Neural progenitor cell (in vitro differentiated cells): ENCODE measurements at regions not wholly inside any gene's neighbourhood (a gene's known extent, or its start where the extent isn't known, plus 50 kb on each side); places are given as distances from the start of the nearest gene placed in this dataset.

Experiments used
- DNase-seq: peaks from one replicate; pipeline ENCODE4 v3.0.0-alpha.2; 2016; ENCODE audit warnings: low spot score
- H2AFZ ChIP-seq: fragments of 200-600 bp; sonication (generic); replicated peaks from 2 replicates; pipeline ENCODE4 v1.6.1; 2016; ENCODE audit warnings: antibody characterized with exemption
- H3F3A ChIP-seq: fragments of 200-600 bp; sonication (generic); 2 replicates; pipeline ENCODE4 v1.6.1; 2016; ENCODE audit warnings: antibody characterized with exemption, low read depth
- H3K27ac ChIP-seq: fragments of 200-600 bp; sonication (generic); 2 replicates; pipeline ENCODE4 v1.5.1; 2016; ENCODE audit warnings: mild to moderate bottlenecking
- H3K27me3 ChIP-seq: fragments of 200-600 bp; sonication (generic); 2 replicates; pipeline ENCODE4 v1.6.1; 2016; ENCODE audit warnings: mild to moderate bottlenecking, moderate library complexity
- H3K36me3 ChIP-seq: fragments of 200-600 bp; sonication (generic); 2 replicates; pipeline ENCODE4 v1.5.1; 2016
- H3K4me1 ChIP-seq: fragments of 200-600 bp; sonication (generic); 2 replicates; pipeline ENCODE4 v1.6.1; 2016; ENCODE audit warnings: mixed run types
- H3K4me2 ChIP-seq: fragments of 200-600 bp; sonication (generic); 2 replicates; pipeline ENCODE4 v1.6.1; 2016
- H3K4me3 ChIP-seq: fragments of 200-600 bp; sonication (generic); 2 replicates; pipeline ENCODE4 v1.5.1; 2016
- H3K79me2 ChIP-seq: fragments of 200-600 bp; sonication (generic); 2 replicates; pipeline ENCODE4 v1.6.1; 2016; ENCODE audit warnings: low read depth
- H3K9ac ChIP-seq: fragments of 200-600 bp; sonication (generic); 2 replicates; pipeline ENCODE4 v1.6.1; 2016
- H3K9me3 ChIP-seq: fragments of 200-600 bp; sonication (generic); 2 replicates; pipeline ENCODE4 v1.5.1; 2016; ENCODE audit warnings: low read depth
- H4K20me1 ChIP-seq: fragments of 200-600 bp; sonication (generic); 2 replicates; pipeline ENCODE4 v1.6.1; 2016; ENCODE audit warnings: low read depth
- H3K27ac Mint-ChIP-seq: 3 replicates; pipeline ENCODE4 v1.8.0; 2021; ENCODE audit warnings: mixed read lengths
- H3K27me3 Mint-ChIP-seq: 2 replicates; pipeline ENCODE4 v1.8.0; 2022; ENCODE audit warnings: low read depth, mild to moderate bottlenecking, inconsistent platforms, moderate library complexity, mixed read lengths; ENCODE audit not compliant: insufficient read depth
- H3K36me3 Mint-ChIP-seq: 3 replicates; pipeline ENCODE4 v1.8.0; 2021; ENCODE audit warnings: mixed read lengths
- H3K4me1 Mint-ChIP-seq: 3 replicates; pipeline ENCODE4 v1.8.0; 2021; ENCODE audit warnings: mixed read lengths
- H3K4me3 Mint-ChIP-seq: 3 replicates; pipeline ENCODE4 v1.8.0; 2021; ENCODE audit warnings: mild to moderate bottlenecking, moderate library complexity, mixed read lengths
- H3K9me3 Mint-ChIP-seq: 3 replicates; pipeline ENCODE4 v1.8.0; 2020; ENCODE audit warnings: mixed read lengths
- CTCF ChIP-seq: fragments of 200-600 bp; sonication (generic); IDR thresholded peaks from 2 replicates; pipeline ENCODE4 v1.5.1; 2017; ENCODE audit warnings: antibody characterized with exemption, mild to moderate bottlenecking
- EZH2 ChIP-seq: fragments of 200-600 bp; sonication (generic); IDR thresholded peaks from 2 replicates; pipeline ENCODE4 v1.6.1; 2017; ENCODE audit warnings: antibody characterized with exemption, mild to moderate bottlenecking, moderate library complexity
- EZH2phosphoT487 ChIP-seq: fragments of 200-600 bp; sonication (generic); IDR thresholded peaks from 2 replicates; pipeline ENCODE4 v1.6.1; 2017; ENCODE audit warnings: antibody characterized with exemption

GRCh38 chr5:7325975-7326913 is 69.7 kb upstream of the ADCY2 start:
- Histone ChIP-seq H3K4me1 (peaks cover 6% of the 10 kb centered on the region), H2AFZ (no peak overlapping the region), H3K4me3 (no peak overlapping the region), H3K9ac (no peak overlapping the region), H3K27ac (no peak overlapping the region), H3K36me3 (no peaks in the 10 kb centered on the region), H3K27me3 (no peaks in the 10 kb centered on the region), H3K4me2 (no peak overlapping the region), H3K9me3 (no peaks in the 10 kb centered on the region), H4K20me1 (no peaks in the 10 kb centered on the region), H3K79me2 (no peaks in the 10 kb centered on the region), H3F3A (no peaks in the 10 kb centered on the region)
- Mint-ChIP-seq H3K4me3 (no peak overlapping the region), H3K4me1 (peaks cover 31% of the 10 kb centered on the region), H3K27me3 (peaks cover 2% of the 10 kb centered on the region), H3K36me3 (no peaks in the 10 kb centered on the region), H3K27ac (no peak overlapping the region), H3K9me3 (no peaks in the 10 kb centered on the region)
- no peak for DNase-seq
- TF ChIP-seq EZH2phosphoT487 (no peak), EZH2 (no peak), CTCF (no peak)

DNA sequence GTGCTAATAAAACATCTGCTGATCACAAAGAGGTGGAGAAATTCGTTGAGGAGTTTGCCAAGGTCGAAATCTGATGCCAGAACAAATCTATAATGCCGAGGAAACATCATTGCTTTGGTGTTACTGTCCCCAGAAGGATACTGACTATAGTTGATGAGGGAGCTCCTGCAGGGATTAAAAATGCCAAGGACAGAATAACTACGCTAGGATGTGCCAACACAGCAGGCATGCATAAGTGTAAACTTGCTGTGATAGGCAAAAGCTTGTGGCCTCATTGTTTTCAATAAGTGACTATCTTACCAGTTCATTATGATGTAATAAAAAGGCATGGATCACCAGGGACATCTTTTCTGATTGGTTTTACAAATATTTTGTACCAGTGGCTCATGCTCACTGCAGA is 66.8 kb upstream of the ADCY2 start:
- H3K36me3 Mint-ChIP-seq, result no peaks in the 10 kb centered on the region
- no peaks in the 10 kb centered on the region for H4K20me1 ChIP-seq
- peaks cover under 1% of the 10 kb centered on the region for H3K9me3 Mint-ChIP-seq
- no peaks in the 10 kb centered on the region for H3K27me3 ChIP-seq
- no peaks in the 10 kb centered on the region for H3K9me3 ChIP-seq
- peaks cover under 1% of the 10 kb centered on the region for H3K27me3 Mint-ChIP-seq
- no peak overlapping the region for H3K4me2 ChIP-seq
- DNase-seq, result no peak
- no peak overlapping the region for H2AFZ ChIP-seq
- no peak overlapping the region for H3K4me3 ChIP-seq
- no peaks in the 10 kb centered on the region for H3F3A ChIP-seq
- no peak overlapping the region for H3K9ac ChIP-seq
- peaks cover 7% of the 10 kb centered on the region for H3K4me1 ChIP-seq
- H3K4me1 Mint-ChIP-seq, result peaks cover 33% of the 10 kb centered on the region
- H3K36me3 ChIP-seq, result no peaks in the 10 kb centered on the region
- H3K4me3 Mint-ChIP-seq, result no peak overlapping the region
- no peak for TF ChIP-seq CTCF
- TF ChIP-seq EZH2phosphoT487, result no peak
- TF ChIP-seq EZH2, result no peak
- H3K27ac Mint-ChIP-seq, result no peak overlapping the region
- H3K79me2 ChIP-seq, result no peaks in the 10 kb centered on the region
- H3K27ac ChIP-seq, result no peak overlapping the region

DNA sequence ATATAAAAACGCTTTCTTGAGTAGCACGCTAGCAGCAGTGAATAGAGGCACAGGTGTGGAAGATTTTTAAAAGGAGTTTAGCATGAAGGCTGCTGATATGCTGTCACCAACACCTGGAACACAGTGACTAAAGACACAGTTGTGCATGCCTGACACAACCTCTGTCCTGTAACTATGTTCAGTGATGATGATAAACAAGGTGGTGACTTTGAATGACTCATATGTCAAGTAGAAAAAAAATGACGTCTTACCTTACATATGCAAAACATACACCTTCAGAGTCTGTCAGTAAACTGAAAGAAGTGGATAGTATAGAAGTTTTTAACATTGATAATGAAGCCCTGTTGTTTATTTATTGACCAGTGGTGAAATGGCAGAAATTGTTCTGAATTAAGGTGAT is 66.2 kb upstream of the ADCY2 start:
- no peaks in the 10 kb centered on the region for H3K36me3 Mint-ChIP-seq
- H3K4me2 ChIP-seq, result no peak overlapping the region
- no peaks in the 10 kb centered on the region for H3K27me3 ChIP-seq
- no peak overlapping the region for H2AFZ ChIP-seq
- no peaks in the 10 kb centered on the region for H3F3A ChIP-seq
- H3K9me3 ChIP-seq, result no peaks in the 10 kb centered on the region
- peaks cover 33% of the 10 kb centered on the region for H3K4me1 Mint-ChIP-seq
- H3K9me3 Mint-ChIP-seq, result peaks cover 6% of the 10 kb centered on the region
- H3K4me3 Mint-ChIP-seq, result no peak overlapping the region
- DNase-seq, result no peak
- H3K36me3 ChIP-seq, result no peaks in the 10 kb centered on the region
- H3K27ac Mint-ChIP-seq, result no peak overlapping the region
- no peak overlapping the region for H3K4me3 ChIP-seq
- H3K79me2 ChIP-seq, result no peaks in the 10 kb centered on the region
- peaks cover 5% of the 10 kb centered on the region for H3K27me3 Mint-ChIP-seq
- H3K27ac ChIP-seq, result no peak overlapping the region
- no peaks in the 10 kb centered on the region for H4K20me1 ChIP-seq
- peaks cover 7% of the 10 kb centered on the region for H3K4me1 ChIP-seq
- H3K9ac ChIP-seq, result no peak overlapping the region
- TF ChIP-seq EZH2, result no peak
- no peak for TF ChIP-seq EZH2phosphoT487
- no peak for TF ChIP-seq CTCF
